GM19240 (cell line): ENCODE measurements at regions not wholly inside any gene's neighbourhood (a gene's known extent, or its start where the extent isn't known, plus 50 kb on each side); places are given as distances from the start of the nearest gene placed in this dataset.
"Not testable (repeated sequence)": the region's sequence is repeated elsewhere in the genome, so short reads cannot be mapped to it uniquely, and the experiment has no call there.

Experiments used
- DNase-seq: peaks from one replicate; pipeline ENCODE4 v3.0.0; 2011; ENCODE audit warnings: low spot score; ENCODE audit not compliant: insufficient read length

DNA sequence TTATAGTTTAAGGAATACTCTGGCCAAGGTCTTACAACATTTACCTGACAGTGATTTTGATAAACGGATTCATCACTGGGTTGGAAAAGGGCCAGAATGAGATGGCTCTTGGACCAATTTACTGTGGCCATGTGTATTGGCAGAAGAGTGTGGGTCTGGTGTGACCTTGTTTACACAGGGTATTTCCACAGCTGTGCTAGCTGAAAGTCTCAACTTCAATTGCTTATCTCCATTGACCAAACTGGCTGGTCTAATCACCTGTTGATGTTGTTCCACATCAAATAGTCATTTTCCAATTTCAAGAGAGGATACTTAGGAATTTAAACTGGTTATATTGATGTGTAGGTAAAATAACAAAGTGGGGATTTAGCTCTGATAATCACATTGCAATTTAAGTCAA lies 501.6 kb upstream of the MAP3K7 start:
- DNase-seq, result no peak

DNA sequence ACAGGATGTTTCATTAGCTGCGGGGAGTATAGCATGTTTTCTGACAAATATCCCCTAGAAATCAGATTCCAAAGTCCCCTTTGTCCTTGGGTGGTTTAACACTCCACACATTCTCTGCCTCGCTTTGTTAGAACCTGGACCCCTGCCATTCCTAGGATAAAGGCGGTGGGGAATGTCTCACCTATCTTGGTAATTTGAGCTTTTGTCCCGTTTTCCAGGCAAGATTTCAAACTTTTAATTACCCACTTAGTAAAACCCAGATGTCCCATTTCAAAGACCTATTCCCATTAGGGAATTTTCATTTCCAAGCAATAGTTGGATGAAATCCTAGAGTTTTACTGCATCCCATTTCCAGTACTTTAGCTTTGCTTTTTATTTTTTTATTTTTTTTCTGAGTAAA lies 501.0 kb upstream of the MAP3K7 start:
- no peak for DNase-seq

DNA sequence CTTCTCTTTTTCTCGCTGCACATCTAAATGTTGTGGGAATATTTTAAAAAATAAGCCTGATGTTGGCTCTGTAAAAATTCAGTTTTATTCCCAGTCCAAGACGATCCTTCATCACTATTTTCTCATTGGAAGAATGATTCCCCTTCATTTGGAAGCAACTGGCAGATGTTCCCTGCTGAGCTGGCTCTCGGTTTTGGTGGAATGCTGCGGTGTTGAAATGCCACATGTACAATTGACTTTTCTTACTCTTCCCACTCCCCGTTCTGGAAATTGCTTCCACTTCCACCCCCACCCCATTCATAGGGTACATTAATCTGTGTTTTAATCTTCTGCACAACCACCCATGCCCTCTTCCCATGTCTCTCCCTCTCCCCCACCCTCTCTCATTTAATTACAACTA lies 496.3 kb upstream of the MAP3K7 start:
- no peak for DNase-seq

DNA sequence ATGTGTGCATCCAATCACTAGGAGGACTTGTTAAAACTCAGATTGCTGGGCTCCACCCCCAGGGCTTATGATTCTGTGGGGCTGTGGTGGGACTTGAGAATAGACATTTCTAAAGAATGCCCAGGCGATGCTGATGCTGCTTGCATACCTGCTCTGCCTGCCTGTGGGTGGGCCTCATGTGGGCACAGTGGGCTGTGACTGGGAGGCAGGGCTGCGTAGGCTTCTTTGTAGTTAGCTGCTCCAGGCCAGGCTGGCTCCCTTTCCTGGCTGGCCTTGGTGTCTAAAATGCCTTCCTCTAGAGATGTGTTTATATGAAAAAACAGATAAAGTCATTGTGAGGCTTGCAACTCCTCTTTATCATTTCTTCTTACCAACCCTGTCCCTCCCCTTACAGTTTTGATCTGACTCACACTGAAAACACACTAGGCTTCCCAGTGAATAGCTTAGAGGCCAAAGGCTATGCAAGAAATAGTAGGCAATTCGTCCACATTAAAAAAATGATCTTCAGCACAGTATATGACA lies 495.5 kb upstream of the MAP3K7 start:
- DNase-seq, result no peak

DNA sequence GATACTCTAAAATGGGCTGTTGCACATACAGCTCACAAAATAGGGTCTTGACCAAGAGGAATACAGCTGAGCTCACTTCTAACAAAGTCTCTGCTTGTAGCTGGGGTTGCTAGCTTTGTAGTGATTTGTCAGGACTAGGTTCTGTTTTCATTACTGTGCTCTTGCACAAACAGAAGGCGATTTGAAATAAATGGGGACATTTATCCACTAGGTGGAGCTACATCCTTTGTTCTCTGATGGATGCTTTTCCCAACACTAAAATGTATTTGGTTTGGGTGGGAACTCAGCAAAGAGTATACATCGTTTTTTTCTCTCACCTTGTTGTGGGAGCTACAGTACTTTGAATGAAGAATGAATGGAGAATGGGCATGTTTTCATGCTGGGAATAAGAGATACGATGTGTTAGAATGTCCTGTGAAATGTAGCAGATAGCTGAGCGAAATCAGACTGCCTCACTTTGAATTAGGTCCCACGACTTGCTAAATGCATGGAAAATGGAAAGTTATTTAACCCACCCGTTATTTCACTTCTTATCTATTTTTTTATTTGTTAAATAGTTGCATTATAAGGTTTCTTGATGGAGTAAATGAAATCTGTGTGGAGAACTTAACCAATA lies 494.7 kb upstream of the MAP3K7 start:
- DNase-seq, result no peak

DNA sequence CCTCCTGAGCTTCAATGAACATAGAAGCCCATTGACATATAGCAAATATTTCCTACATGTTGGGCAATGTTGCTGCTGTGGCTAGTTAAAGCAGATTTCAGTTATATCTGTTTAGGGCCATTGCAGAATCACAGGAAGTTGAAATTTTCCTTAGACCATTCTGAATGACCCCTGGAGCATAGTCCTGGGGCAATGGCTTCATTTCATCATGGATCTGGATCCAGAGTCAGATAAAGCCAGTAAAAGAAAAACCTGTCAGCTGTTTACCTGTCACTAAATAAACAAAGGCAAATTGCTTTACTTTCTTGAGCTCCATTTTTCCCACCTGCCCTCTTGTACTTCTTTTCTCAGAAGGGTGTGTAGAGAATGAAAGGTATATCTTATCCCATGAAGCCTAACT lies 494.0 kb upstream of the MAP3K7 start:
- DNase-seq, result no peak

DNA sequence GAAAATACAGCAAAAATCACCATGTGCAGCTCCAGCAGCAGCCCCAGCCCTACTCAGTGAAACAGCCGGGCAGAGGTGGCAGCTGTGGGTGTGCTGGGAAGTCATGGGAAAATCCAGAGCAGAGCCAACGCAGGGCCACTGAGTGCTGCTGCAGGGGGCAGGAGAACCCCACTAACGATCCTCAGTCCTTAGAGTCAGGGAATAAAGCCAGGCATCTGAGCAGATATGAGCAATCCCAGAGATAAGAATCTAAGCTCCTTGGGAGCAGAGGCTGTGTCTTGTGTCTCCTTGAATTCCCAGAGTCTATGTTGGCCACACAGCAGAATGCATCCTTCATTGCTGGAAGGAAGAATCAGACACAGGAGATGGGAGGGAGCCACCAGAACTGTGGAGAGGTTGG lies 493.1 kb upstream of the MAP3K7 start:
- no peak for DNase-seq

GRCh38 chr6:91075244-91075976 lies 488.5 kb upstream of the MAP3K7 start:
- no peak for DNase-seq

DNA sequence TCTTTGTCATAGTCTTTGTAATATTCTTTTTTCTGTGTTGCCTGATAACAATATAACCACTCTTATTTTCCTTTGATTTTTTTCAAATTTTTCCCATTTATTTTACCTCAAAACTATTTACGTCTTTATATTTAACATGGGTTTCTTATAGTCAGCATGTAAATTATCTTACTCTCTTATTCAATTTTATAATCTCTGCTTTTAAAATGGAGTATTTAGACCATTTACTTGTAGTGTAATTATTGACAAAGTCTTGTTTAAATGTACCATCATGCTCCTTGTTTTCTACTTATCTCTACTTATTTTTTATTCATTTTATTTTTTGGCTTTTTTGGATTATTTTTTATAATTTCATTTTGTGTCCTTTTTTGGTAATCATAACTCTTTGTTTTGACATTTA lies 476.5 kb upstream of the MAP3K7 start:
- no peak for DNase-seq

GRCh38 chr6:91057689-91058088 lies 470.8 kb upstream of the MAP3K7 start:
- no peak for DNase-seq

DNA sequence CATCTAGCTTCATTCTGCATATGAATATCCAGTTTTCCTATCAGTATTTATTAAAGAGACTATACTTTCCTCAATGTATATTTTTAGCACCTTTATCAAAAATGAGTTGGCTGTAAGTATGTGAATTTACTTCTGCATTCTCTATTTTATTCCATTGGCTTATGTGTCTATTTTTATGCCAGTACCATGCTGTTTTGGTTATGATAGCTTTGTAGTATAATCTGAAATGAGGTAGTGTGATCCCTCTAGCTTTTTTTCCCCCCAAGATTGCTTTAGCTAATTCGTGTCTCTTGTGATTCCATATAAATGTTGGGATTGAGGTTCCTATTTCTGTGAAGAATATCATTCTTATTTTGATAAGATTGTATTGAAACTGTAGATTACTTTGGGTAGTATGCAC lies 469.1 kb upstream of the MAP3K7 start:
- DNase-seq, result no peak

- not testable (repeated sequence) for DNase-seq
Observed at GRCh38 chr6:91052473-91053450, 465.9 kb upstream of the MAP3K7 start.

GRCh38 chr6:91045161-91045560 lies 458.3 kb upstream of the MAP3K7 start:
- no peak for DNase-seq

- DNase-seq, result no peak
Observed at GRCh38 chr6:91043751-91044150, 456.9 kb upstream of the MAP3K7 start.

- no peak for DNase-seq
Observed at GRCh38 chr6:91042656-91043055, 455.8 kb upstream of the MAP3K7 start.

GRCh38 chr6:91033964-91034363 lies 447.1 kb upstream of the MAP3K7 start:
- no peak for DNase-seq

DNA sequence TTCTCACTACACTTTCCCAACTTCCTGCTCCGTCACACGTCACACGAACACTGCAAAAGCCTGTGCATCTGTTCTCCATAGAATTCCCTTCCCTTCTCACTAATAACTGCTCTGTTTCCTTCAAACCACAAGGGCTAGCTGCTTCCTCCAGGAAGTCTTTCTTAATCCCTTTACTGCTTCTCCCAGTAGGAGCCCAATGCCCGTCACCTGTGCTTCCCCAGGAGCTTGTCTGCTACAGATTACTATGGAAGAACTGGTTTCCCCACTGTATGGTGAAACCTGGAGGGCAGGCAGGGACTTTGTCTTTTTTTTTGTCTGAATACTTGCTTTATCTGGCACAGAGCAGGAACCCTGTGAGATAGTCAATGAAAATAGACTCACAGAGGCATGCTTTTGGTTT lies 444.7 kb upstream of the MAP3K7 start:
- no peak for DNase-seq

DNA sequence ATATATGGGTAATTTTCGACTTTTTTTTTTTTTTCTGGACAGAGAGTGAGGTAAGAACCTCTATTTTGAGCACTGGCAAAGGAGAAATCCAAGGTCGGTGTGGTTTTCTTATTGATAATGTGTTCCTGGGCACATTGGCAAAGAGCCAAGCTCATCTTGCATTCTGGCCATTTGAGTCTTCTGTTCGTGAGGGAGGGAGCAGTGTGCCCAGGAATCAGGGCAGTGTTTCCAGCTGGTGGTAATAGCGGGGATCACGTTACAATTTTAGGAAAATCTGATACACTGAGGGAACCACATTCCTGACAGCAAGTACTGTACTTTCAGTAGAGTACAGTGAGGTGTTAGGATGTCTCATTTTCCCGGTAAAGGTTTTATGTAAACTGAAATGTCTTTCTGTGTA lies 442.3 kb upstream of the MAP3K7 start:
- no peak for DNase-seq

GRCh38 chr6:91023529-91023928 lies 436.7 kb upstream of the MAP3K7 start:
- no peak for DNase-seq

DNA sequence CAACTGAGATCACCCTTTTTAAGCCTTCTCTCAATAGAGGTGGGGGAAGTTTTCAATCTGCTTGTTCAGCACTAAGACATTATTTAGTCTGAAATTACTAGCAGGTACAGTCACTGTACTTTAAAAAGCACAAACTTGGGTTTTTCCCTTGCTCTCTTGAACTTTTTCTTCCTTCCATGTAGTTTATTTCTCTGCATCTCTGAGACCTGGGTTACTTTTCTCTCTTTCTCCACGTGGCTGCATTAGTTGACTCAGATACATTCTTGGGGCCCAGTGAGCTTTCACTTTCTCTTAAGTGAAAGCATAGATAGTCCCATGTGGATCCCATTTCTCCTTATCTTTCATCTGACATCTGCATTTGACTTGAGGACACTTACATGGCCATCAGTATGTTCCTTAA lies 433.9 kb upstream of the MAP3K7 start:
- DNase-seq, result no peak

- DNase-seq, result no peak
Observed at GRCh38 chr6:91018586-91018985, 431.7 kb upstream of the MAP3K7 start.

DNA sequence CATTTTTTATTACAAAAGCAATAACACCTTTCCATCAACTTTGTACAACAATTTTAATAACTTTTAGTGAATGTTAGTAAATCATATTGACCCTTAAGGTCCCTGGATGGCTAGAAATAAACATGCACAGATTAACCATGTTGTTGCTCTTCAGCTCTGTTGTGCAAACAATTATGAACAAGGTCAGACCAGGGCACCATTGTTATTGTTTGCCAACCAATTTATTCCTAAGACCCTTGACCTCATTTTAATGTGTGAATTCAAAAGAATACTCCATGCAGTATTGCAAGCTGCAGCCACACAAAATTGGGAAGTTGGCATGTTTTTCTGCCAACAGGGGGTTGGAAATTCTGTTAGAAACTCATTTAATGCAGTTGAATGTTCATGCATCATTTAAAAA lies 426.6 kb upstream of the MAP3K7 start:
- DNase-seq, result no peak
